Fibroblast of mammary gland (primary cell): ENCODE measurements at regions not wholly inside any gene's neighbourhood (a gene's known extent, or its start where the extent isn't known, plus 50 kb on each side); places are given as distances from the start of the nearest gene placed in this dataset.

Source experiments
- DNase-seq: peaks from one replicate; pipeline ENCODE4 v3.0.0-alpha.2; 2010; ENCODE audit warnings: low read depth
- H3K4me3 ChIP-seq: 2 replicates; pipeline ENCODE4 v1.5.1; 2011; ENCODE audit warnings: low read depth, mild to moderate bottlenecking, low read length, moderate library complexity; ENCODE audit not compliant: control insufficient read depth
- TF ChIP-seq, protein P1 (sequence below): conservative IDR thresholded peaks from 2 replicates; pipeline ENCODE4 v1.5.1; 2011; ENCODE audit warnings: low read depth, low read length, inconsistent platforms; ENCODE audit not compliant: control insufficient read depth, insufficient read depth

DNA sequence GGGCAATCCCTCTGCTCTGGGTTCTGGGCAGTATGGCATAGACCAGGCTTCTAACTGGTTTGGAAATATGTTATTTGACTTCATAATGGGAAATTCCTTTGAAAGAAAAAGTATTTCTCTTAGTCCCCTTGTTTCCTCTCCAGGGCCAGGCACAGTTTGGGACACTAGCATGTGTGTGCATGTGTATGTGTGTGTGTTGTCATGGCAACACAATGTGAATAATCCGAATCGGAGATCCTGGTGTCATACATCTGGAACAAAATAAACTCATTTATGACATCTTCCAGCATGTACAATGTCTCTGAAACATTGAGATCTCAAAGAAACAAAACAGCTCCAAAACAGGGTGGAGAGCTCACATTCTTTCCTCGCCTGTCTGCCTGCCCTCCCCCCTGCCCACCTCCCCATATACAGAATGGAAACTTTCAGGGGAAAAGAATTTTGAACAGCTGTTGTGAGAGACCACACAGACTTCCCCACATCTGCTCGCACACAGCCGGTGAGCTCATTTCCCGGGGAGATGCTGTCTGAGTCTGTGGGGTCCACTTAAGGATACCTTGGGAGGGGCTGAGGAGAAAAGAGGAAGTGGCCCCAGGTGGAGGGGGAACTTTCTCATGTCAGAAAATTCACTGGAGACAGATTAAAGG, 55.5 kb upstream of the PARP11 start:
- TF ChIP-seq, protein P1, sequence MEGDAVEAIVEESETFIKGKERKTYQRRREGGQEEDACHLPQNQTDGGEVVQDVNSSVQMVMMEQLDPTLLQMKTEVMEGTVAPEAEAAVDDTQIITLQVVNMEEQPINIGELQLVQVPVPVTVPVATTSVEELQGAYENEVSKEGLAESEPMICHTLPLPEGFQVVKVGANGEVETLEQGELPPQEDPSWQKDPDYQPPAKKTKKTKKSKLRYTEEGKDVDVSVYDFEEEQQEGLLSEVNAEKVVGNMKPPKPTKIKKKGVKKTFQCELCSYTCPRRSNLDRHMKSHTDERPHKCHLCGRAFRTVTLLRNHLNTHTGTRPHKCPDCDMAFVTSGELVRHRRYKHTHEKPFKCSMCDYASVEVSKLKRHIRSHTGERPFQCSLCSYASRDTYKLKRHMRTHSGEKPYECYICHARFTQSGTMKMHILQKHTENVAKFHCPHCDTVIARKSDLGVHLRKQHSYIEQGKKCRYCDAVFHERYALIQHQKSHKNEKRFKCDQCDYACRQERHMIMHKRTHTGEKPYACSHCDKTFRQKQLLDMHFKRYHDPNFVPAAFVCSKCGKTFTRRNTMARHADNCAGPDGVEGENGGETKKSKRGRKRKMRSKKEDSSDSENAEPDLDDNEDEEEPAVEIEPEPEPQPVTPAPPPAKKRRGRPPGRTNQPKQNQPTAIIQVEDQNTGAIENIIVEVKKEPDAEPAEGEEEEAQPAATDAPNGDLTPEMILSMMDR: no peak
- H3K4me3 ChIP-seq: no peak overlapping the region
- no peak for DNase-seq

DNA sequence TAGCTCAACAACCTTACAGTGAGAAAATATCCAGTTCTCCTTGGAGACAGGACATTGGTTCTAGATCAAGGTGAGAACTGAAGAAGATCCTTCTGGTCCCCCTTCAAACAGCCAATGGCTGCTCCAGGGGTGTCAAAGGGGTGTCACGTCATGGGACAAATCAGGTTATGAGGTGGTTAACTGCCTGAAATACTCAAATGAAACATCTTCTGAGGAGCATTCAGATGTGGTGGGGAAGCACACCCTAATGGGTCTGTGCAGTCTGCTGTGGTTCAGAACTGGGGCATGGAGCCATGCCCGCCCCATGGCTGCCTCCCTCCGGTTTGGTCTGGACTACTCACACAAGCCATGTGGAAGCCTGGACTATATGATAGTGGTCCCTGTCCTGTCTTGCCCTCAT, 52.4 kb upstream of the PARP11 start:
- DNase-seq: no peak
- H3K4me3 ChIP-seq: no peak overlapping the region
- TF ChIP-seq, protein P1: no peak

DNA sequence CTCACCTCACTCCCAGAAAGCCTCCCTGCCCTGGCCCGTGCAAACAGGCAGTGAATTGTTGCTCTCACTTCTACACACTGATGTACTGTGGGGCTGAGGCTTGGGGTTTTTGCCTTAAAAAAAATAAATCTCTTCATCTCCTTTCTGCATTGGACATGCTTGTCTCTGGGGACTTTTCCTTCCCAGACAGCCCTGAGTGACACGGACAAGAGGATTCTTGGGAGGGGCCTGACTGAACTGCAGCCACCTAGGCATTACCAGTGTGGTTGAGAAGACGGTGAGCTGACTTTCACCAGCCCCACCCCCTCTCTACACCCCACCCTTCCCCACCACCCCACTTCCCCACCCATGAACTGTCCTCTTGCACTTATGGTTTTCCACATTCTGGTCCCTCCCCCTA, 51.6 kb upstream of the PARP11 start:
- no peak overlapping the region for H3K4me3 ChIP-seq
- TF ChIP-seq, protein P1: no peak
- DNase-seq: no peak

DNA sequence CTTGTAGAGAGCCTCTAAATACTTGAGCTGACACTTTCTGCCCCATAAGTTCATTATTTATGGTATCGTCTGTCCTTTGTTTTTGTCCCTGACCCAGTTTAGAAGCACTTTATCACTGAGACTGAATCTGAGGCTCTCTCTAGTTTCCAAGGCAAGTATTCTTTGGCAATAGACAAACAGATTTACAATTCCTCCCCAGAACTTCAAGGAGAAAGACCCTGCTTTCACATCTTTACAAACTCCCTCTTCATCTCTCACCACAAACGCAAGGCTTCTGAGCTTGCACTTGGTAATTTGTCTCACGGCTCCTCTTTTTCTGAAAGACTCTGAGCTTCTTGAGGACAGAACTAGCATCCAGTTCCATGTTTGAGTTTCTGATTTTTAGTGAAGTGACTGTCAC, 49.8 kb upstream of the PARP11 start:
- DNase-seq: no peak
- TF ChIP-seq, protein P1: no peak
- H3K4me3 ChIP-seq: no peak overlapping the region
